ENCODE measurements at regions not wholly inside any gene's neighbourhood (a gene's known extent, or its start where the extent isn't known, plus 50 kb on each side); places are given as distances from the start of the nearest gene placed in this dataset.

- DNase-seq (ENCODE audit: low read depth), result no peak
Observed at GRCh38 chr6:16974704-16975359, 127.0 kb upstream of the STMND1 start.

GRCh38 chr6:16974387-16974673 is 127.5 kb upstream of the STMND1 start:
- DNase-seq (ENCODE audit: low read depth), result no peak

- DNase-seq (ENCODE audit: low read depth), result no peak
Observed at GRCh38 chr6:16973545-16974386, 128.1 kb upstream of the STMND1 start.

GRCh38 chr6:16973051-16973450 is 128.8 kb upstream of the STMND1 start:
- DNase-seq (ENCODE audit: low read depth), result no peak

- DNase-seq (ENCODE audit: low read depth), result no peak
Observed at GRCh38 chr6:16972535-16972934, 129.3 kb upstream of the STMND1 start.

GRCh38 chr6:16969699-16970655 is 131.9 kb upstream of the STMND1 start:
- DNase-seq (ENCODE audit: low read depth), result no peak

GRCh38 chr6:16968101-16968500 is 133.7 kb upstream of the STMND1 start:
- DNase-seq (ENCODE audit: low read depth), result no peak

GRCh38 chr6:16967470-16967817 is 134.4 kb upstream of the STMND1 start:
- no peak for DNase-seq (ENCODE audit: low read depth)

- DNase-seq (ENCODE audit: low read depth), result no peak
Observed at GRCh38 chr6:16966791-16967469, 134.9 kb upstream of the STMND1 start.

GRCh38 chr6:16965689-16966088 is 136.2 kb upstream of the STMND1 start:
- no peak for DNase-seq (ENCODE audit: low read depth)

- DNase-seq (ENCODE audit: low read depth), result peak; percentile 40
Observed at GRCh38 chr6:16964553-16965499, 137.0 kb upstream of the STMND1 start.

- no peak for DNase-seq (ENCODE audit: low read depth)
Observed at GRCh38 chr6:16961577-16961976, 140.3 kb upstream of the STMND1 start.

GRCh38 chr6:16959789-16960188 is 142.1 kb upstream of the STMND1 start:
- DNase-seq (ENCODE audit: low read depth), result no peak

GRCh38 chr6:16956361-16956760 is 145.5 kb upstream of the STMND1 start:
- no peak for DNase-seq (ENCODE audit: low read depth)

- DNase-seq (ENCODE audit: low read depth), result no peak
Observed at GRCh38 chr6:16955899-16956298, 146.0 kb upstream of the STMND1 start.

GRCh38 chr6:16953905-16954304 is 147.9 kb upstream of the STMND1 start:
- no peak for DNase-seq (ENCODE audit: low read depth)

GRCh38 chr6:16953446-16953845 is 148.4 kb upstream of the STMND1 start:
- no peak for DNase-seq (ENCODE audit: low read depth)

GRCh38 chr6:16950825-16951495 is 150.9 kb upstream of the STMND1 start:
- no peak for DNase-seq (ENCODE audit: low read depth)

- DNase-seq (ENCODE audit: low read depth), result no peak
Observed at GRCh38 chr6:16950302-16950701, 151.5 kb upstream of the STMND1 start.

- DNase-seq (ENCODE audit: low read depth), result no peak
Observed at GRCh38 chr6:16949716-16950115, 152.1 kb upstream of the STMND1 start.
